Lung (tissue), 11 donors: ENCODE measurements at regions not wholly inside any gene's neighbourhood (a gene's known extent, or its start where the extent isn't known, plus 50 kb on each side); places are given as distances from the start of the nearest gene placed in this dataset.

Source experiments
- ATAC-seq: fragments of 200-7000 bp; cut with Tn5 transposase; one replicate; pipeline ENCODE4 v1.9.1; 2020; ENCODE audit warnings: moderate number of reproducible peaks; ENCODE audit not compliant: insufficient read depth, low FRiP score
- DNase-seq, 3 donors: peaks; one replicate each; pipeline ENCODE4 v3.0.0-alpha.2; 2013 to 2017
- H3K27ac ChIP-seq, 2 donors: one replicate each; pipeline ENCODE4 v1.5.1; 2013; ENCODE audit warnings: mild to moderate bottlenecking in 2 of 2, moderate library complexity in 2 of 2, control low read depth in 1 of 2, inconsistent platforms in 1 of 2, low read depth in 1 of 2, low read length in 1 of 2
- H3K27me3 ChIP-seq, 3 donors: one replicate each; pipeline ENCODE4 v1.5.1; 2013; ENCODE audit warnings: low read length in 2 of 3; ENCODE audit not compliant: control insufficient read depth in 3 of 3, insufficient read depth in 3 of 3
- H3K36me3 ChIP-seq, 4 donors: one replicate each; pipeline ENCODE4 v1.5.1; 2013; ENCODE audit warnings: low read length in 4 of 4, mild to moderate bottlenecking in 1 of 4, moderate library complexity in 1 of 4; ENCODE audit not compliant: control insufficient read depth in 4 of 4, insufficient read depth in 4 of 4
- H3K4me1 ChIP-seq, 5 donors: one replicate each; pipeline ENCODE4 v1.5.1; 2013; ENCODE audit warnings: low read length in 5 of 5, mild to moderate bottlenecking in 2 of 5, moderate library complexity in 1 of 5; ENCODE audit not compliant: control insufficient read depth in 5 of 5, insufficient read depth in 5 of 5
- H3K4me3 ChIP-seq: one replicate; pipeline ENCODE4 v1.5.1; 2013; ENCODE audit warnings: mild to moderate bottlenecking, control low read depth, moderate library complexity
- H3K9ac ChIP-seq, 2 donors: one replicate each; pipeline ENCODE4 v1.5.1; 2013; ENCODE audit warnings: low read length in 2 of 2, control low read depth in 1 of 2; ENCODE audit not compliant: insufficient read depth in 1 of 2
- H3K9me3 ChIP-seq, 4 donors: one replicate each; pipeline ENCODE4 v1.5.1; 2013; ENCODE audit warnings: low read length in 3 of 4, mild to moderate bottlenecking in 1 of 4, moderate library complexity in 1 of 4; ENCODE audit not compliant: control insufficient read depth in 4 of 4, insufficient read depth in 3 of 4
- WGBS, 2 donors: extraction: QIAGEN DNeasy Blood & Tissue Kit; methylation state at CpG; one replicate each; pipeline ENCODE4 v1.1.7; 2013; 5-methylcytosine and 5-hydroxymethylcytosine counted together
- TF ChIP-seq, protein P1 (sequence below): IDR thresholded peaks from 2 replicates; pipeline ENCODE4 v1.5.1; 2012; ENCODE audit warnings: mild to moderate bottlenecking; ENCODE audit errors: control extremely low read depth, extremely low read depth
- donor health status: control.
- donor health status: control.
- donor health status: Bipolar disorder and iron deficiency.
- donor health status: healthy.
- donor health status: DM: yes; HTN: yes; CAD: no.

DNA sequence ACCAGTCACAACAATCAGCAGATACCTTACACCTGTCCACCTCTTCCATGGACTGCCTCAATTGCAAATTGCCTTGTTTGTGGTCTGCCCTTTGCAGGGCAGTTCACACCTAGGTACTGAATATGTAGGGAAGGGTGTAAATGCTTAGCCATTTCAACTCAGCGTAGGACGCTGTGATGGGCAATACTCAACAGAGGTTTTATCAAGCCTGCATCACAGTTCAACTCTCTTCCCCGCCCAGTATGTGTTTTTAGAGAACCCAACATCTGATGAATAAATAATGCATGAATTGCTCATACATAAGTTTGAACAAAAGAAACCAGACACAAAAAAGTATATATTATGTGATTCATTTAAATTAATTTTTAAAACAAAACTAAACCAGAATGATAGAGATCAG lies 124.4 kb downstream of the P2RY1 start:
- H3K36me3 ChIP-seq, result no peaks in the 10 kb centered on the region
- H3K9me3 ChIP-seq, result no peaks in the 10 kb centered on the region
- no peak overlapping the region for H3K4me3 ChIP-seq
- ATAC-seq (no peak), DNase-seq (no peak)
- H3K27ac ChIP-seq, result no peak overlapping the region
- H3K9ac ChIP-seq, result no peak overlapping the region
- TF ChIP-seq, protein P1, sequence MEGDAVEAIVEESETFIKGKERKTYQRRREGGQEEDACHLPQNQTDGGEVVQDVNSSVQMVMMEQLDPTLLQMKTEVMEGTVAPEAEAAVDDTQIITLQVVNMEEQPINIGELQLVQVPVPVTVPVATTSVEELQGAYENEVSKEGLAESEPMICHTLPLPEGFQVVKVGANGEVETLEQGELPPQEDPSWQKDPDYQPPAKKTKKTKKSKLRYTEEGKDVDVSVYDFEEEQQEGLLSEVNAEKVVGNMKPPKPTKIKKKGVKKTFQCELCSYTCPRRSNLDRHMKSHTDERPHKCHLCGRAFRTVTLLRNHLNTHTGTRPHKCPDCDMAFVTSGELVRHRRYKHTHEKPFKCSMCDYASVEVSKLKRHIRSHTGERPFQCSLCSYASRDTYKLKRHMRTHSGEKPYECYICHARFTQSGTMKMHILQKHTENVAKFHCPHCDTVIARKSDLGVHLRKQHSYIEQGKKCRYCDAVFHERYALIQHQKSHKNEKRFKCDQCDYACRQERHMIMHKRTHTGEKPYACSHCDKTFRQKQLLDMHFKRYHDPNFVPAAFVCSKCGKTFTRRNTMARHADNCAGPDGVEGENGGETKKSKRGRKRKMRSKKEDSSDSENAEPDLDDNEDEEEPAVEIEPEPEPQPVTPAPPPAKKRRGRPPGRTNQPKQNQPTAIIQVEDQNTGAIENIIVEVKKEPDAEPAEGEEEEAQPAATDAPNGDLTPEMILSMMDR, result no peak
- no peaks in the 10 kb centered on the region for H3K27me3 ChIP-seq
- no peaks in the 10 kb centered on the region for H3K4me1 ChIP-seq
- WGBS, 2 donors, result 92 to 94% methylated on average over 3 of the region's 3 CpGs

DNA sequence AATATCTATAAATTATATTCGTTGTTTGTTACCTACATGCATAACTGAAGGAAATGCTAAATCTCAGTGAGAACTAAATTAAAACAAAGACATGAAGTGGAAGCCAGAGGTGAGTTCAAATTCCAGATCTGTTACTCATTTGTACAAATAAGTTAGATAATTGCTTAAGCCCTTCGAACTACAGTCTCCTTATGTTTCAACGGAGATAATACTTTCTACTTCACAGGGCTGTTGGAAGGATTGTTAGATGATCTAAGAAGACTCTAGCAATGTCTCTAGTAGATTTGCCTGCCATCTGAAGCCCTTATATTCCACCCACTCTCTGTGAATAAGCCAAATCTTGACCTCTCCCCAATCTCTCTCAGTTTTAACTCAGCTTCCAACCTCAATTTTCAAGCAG lies 125.8 kb downstream of the P2RY1 start:
- Histone ChIP-seq H3K4me1 (no peaks in the 10 kb centered on the region), H3K36me3 (no peaks in the 10 kb centered on the region), H3K4me3 (no peak overlapping the region), H3K9me3 (no peaks in the 10 kb centered on the region), H3K27me3 (no peaks in the 10 kb centered on the region), H3K27ac (no peak overlapping the region), H3K9ac (no peak overlapping the region)
- no peak for DNase-seq
- TF ChIP-seq, protein P1, result no peak
- ATAC-seq, result no peak
- WGBS, 2 donors, result 73 to 79% methylated on average over 3 of the region's 3 CpGs

DNA sequence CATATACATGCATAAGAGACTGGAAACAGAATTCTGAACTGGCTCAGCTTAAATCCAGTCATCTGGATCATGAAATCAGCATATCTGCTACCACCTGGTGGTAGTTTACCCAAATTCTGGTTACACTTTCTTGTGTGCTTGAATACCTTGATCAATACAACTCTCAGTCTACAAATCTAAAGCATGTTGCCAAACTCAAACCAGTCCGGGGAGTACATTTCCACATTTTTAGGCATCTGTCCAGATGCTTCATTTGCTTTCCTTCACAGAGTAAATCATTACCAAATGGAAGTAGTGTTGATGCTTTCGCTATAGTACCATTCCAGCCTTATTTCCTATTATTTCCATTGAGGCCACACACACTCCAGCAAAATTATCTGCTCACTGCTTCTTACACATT lies 126.4 kb downstream of the P2RY1 start:
- Histone ChIP-seq H3K27ac (no peak overlapping the region), H3K9ac (no peak overlapping the region), H3K9me3 (no peaks in the 10 kb centered on the region), H3K36me3 (no peaks in the 10 kb centered on the region), H3K27me3 (no peaks in the 10 kb centered on the region), H3K4me3 (no peak overlapping the region), H3K4me1 (no peaks in the 10 kb centered on the region)
- WGBS, 2 donors, result 8 to 23% methylated on average over 2 of the region's 2 CpGs
- TF ChIP-seq, protein P1, result no peak
- ATAC-seq (peak; percentile 56), DNase-seq (peak in 2 of 3 donors; percentile 51 to 64)

GRCh38 chr3:152964911-152965609 lies 130.1 kb downstream of the P2RY1 start:
- DNase-seq, result no peak
- H3K27ac ChIP-seq, result no peak overlapping the region
- H3K9ac ChIP-seq, result no peak overlapping the region
- H3K4me3 ChIP-seq, result no peak overlapping the region
- 43 to 74% methylated on average over 1 of the region's 1 CpG for WGBS, 2 donors
- ATAC-seq, result no peak
- H3K27me3 ChIP-seq, result no peaks in the 10 kb centered on the region
- H3K9me3 ChIP-seq, result no peaks in the 10 kb centered on the region
- TF ChIP-seq, protein P1, result no peak
- H3K36me3 ChIP-seq, result no peaks in the 10 kb centered on the region
- H3K4me1 ChIP-seq, result no peaks in the 10 kb centered on the region
